Lower leg skin (tissue), 4 donors: ENCODE measurements at regions not wholly inside any gene's neighbourhood (a gene's known extent, or its start where the extent isn't known, plus 50 kb on each side); places are given as distances from the start of the nearest gene placed in this dataset.

Source experiments
- DNase-seq, 2 donors: peaks; one replicate each; pipeline ENCODE4 v3.0.0-alpha.2; 2019; ENCODE audit warnings: low spot score in 2 of 2
- H3K4me3 ChIP-seq: fragments of 200-600 bp; sonication (generic); 2 replicates; pipeline ENCODE4 v1.5.1; 2017; ENCODE audit warnings: mild to moderate bottlenecking, low read depth; ENCODE audit not compliant: poor library complexity, severe bottlenecking
- POLR2A ChIP-seq, 2 donors: fragments of 450-650 bp; IDR thresholded peaks; one replicate each; pipeline ENCODE4 v1.6.1; 2016 to 2017; ENCODE audit warnings: antibody characterized with exemption in 2 of 2, mild to moderate bottlenecking in 1 of 2, moderate library complexity in 1 of 2
- WGBS, 2 donors: methylation state at CpG; one replicate each; pipeline ENCODE4 v1.1.5; 2018; 5-methylcytosine and 5-hydroxymethylcytosine counted together
- intact Hi-C: fragments of 100-400 bp; cut with DNase I; formaldehyde crosslinking; loops from one replicate; pipeline ENCODE4 v1.15.0; 2023; ENCODE audit warnings: low total_unique reads
- TF ChIP-seq, protein P1 (sequence below), 3 donors: fragments of 450-650 bp; IDR thresholded peaks; one replicate each; pipeline ENCODE4 v1.5.1; 2016; ENCODE audit warnings: antibody characterized with exemption in 3 of 3, mild to moderate bottlenecking in 3 of 3, moderate library complexity in 2 of 3

DNA sequence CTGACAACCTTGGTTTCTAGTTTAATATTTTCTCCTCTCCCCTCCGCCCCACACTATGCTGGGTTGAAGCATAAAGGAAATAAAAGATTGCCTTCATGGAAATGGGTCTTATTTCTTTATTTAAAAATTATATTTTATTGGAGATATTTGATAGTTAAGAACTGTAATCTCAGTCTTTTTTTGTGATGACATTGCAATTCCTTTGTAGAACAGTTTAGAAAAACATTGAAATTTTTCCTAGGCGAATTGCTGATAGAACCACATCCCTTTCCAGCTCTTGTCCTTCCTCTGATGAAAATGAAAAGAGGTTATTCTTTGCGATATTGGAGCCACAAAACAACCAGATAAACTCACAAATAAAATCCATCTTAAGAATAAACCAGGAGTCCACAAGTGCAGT is 125.6 kb upstream of the NRIP1 start:
- no peak for DNase-seq
- 87 to 88% methylated on average over 3 of the region's 3 CpGs for WGBS, 2 donors
- TF ChIP-seq, protein P1, sequence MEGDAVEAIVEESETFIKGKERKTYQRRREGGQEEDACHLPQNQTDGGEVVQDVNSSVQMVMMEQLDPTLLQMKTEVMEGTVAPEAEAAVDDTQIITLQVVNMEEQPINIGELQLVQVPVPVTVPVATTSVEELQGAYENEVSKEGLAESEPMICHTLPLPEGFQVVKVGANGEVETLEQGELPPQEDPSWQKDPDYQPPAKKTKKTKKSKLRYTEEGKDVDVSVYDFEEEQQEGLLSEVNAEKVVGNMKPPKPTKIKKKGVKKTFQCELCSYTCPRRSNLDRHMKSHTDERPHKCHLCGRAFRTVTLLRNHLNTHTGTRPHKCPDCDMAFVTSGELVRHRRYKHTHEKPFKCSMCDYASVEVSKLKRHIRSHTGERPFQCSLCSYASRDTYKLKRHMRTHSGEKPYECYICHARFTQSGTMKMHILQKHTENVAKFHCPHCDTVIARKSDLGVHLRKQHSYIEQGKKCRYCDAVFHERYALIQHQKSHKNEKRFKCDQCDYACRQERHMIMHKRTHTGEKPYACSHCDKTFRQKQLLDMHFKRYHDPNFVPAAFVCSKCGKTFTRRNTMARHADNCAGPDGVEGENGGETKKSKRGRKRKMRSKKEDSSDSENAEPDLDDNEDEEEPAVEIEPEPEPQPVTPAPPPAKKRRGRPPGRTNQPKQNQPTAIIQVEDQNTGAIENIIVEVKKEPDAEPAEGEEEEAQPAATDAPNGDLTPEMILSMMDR (IDR thresholded peaks at IDR 0.05): no peak
- TF ChIP-seq POLR2A (IDR thresholded peaks at IDR 0.05): no peak
- intact Hi-C loops: no loop called here
- no peak overlapping the region for H3K4me3 ChIP-seq

DNA sequence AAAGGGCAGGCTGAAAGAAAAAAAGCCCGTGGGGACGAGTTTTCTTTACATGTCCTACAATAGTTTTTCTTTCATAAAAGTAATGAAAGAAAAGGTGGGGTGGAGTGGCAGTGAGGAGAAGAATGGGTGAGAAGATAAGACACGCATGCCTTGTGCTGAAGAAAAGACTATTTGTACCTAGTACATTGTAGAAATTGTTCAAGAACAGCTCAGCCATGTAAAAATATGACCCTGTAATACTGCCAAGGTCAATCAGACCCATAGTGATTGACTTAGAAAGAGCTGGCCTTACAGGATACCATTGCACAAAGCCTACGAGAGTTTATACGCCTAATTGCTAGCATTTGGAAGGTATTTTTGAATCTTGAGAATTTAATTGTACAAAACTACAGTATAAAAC is 126.0 kb upstream of the NRIP1 start:
- no peak for DNase-seq
- TF ChIP-seq, protein P1 (IDR thresholded peaks at IDR 0.05): no peak
- TF ChIP-seq POLR2A (IDR thresholded peaks at IDR 0.05): no peak
- intact Hi-C loops: no loop called here
- 86 to 87% methylated on average over 5 of the region's 5 CpGs for WGBS, 2 donors
- no peak overlapping the region for H3K4me3 ChIP-seq

DNA sequence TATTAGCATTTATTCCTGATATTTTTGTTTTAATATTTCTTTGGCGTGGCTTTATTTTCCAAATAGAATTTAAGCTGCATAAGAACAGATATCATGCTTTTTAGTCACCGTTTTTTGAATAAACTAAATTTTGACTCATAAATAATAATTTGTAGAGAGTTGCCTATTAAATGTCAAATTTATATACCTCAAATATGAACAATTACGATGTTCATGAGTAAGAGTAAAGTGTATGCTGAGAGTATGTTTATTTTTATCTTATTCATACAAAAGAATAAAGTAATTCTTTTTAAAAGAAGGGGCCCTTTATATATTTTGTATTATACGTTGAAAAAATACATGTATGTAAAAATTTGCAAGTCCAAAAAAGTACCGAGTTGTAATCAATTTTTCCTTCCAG is 126.5 kb upstream of the NRIP1 start:
- TF ChIP-seq POLR2A (IDR thresholded peaks at IDR 0.05): no peak
- TF ChIP-seq, protein P1 (IDR thresholded peaks at IDR 0.05): no peak
- WGBS, 2 donors: 81 to 83% methylated on average over 5 of the region's 5 CpGs
- DNase-seq: no peak
- no peak overlapping the region for H3K4me3 ChIP-seq
- intact Hi-C loops: no loop called here

DNA sequence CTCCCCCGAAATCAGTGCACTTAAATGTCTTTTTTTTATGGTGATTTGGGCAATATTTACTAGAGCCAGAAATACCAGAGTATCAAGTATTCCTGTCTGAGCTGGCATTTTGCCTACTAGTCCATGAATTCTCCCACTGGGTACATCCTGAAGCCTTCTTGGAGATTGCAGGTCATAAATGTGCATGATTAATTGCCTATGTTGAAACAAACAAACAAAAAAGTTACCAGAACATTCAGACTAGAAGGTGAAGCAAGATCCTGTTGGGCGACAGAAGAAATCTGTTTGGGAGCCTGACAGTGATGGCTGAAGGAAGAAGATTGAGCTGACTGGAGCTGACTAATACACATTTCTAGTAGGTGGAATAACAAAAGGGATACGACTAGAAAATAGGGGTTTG is 127.4 kb upstream of the NRIP1 start:
- H3K4me3 ChIP-seq: no peak overlapping the region
- no peak for TF ChIP-seq POLR2A (IDR thresholded peaks at IDR 0.05)
- TF ChIP-seq, protein P1 (IDR thresholded peaks at IDR 0.05): no peak
- WGBS, 2 donors: 51 to 53% methylated on average over 3 of the region's 3 CpGs
- intact Hi-C loops: no loop called here
- no peak for DNase-seq

DNA sequence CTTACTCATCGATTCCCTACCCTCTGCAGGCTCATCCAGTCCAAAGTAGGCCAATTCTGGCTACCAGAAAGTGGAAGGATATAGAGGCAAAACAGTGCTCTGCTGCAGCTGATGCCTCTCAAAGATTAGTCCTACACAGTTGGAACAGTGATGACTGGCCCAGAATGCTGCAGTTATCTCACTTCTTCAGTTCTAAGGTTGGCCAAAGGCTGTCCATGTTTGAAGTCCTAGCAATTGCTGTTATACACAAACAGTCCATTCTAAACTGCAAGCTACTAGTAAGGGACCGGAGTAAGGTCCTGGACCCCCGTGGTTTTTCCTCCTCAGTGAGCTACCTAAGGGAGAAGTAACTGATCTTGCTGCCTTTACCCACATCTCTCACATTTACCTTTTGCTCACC is 129.1 kb upstream of the NRIP1 start:
- 85 to 94% methylated on average over 3 of the region's 3 CpGs for WGBS, 2 donors
- H3K4me3 ChIP-seq: no peak overlapping the region
- no peak for DNase-seq
- intact Hi-C loops: no loop called here
- no peak for TF ChIP-seq POLR2A (IDR thresholded peaks at IDR 0.05)
- TF ChIP-seq, protein P1 (IDR thresholded peaks at IDR 0.05): no peak

DNA sequence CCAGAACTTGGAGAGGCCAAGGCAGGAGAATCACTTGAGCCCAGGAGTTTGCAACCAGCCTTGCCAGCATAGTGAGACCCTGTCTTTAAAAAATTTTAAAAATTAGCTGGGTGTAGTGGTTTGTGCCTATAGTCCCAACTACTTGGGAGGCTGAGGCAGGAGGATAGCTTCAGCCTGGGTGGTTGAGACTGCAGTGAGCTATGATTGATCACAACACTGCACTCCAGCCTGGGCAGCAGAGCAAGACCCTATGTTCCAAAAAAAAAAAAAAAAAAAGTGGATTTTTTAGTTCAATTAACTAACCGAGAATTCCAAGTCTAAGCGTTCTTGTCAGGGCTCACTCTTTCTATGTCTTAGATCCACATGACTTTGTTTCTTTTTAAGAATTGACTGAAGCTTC is 130.3 kb upstream of the NRIP1 start:
- intact Hi-C loops: no loop called here
- no peak overlapping the region for H3K4me3 ChIP-seq
- 66 to 71% methylated on average over 2 of the region's 2 CpGs for WGBS, 2 donors
- DNase-seq: no peak
- TF ChIP-seq, protein P1 (IDR thresholded peaks at IDR 0.05): no peak
- TF ChIP-seq POLR2A (IDR thresholded peaks at IDR 0.05): no peak
